Stimulated activated naive B cell treated with anti-CD40 and anti-IgM and Interleukin-4, amounts not matched to agents 10 μg/mL and 1 μg/mL and 100 μg/mL, for 72 hours (primary cell): ENCODE measurements at regions not wholly inside any gene's neighbourhood (a gene's known extent, or its start where the extent isn't known, plus 50 kb on each side); places are given as distances from the start of the nearest gene placed in this dataset.

Source experiments
- ATAC-seq, 2 donors: fragments of 150-1000 bp; cut with Tn5 transposase; replicated peaks; 2 replicates each; pipeline ENCODE4 v1.10.0; 2021; ENCODE audit warnings: moderate library complexity in 1 of 2
- DNase-seq: peaks from one replicate; pipeline ENCODE4 v3.0.0; 2021
- H3K27ac Mint-ChIP-seq: one replicate; pipeline ENCODE4 v1.8.0; 2022; ENCODE audit warnings: mild to moderate bottlenecking, mixed read lengths
- H3K27me3 Mint-ChIP-seq, 2 donors: one replicate each; pipeline ENCODE4 v1.8.0; 2022; ENCODE audit warnings: mixed read lengths in 2 of 2
- H3K36me3 Mint-ChIP-seq, 2 donors: one replicate each; pipeline ENCODE4 v1.8.0; 2022; ENCODE audit warnings: mixed read lengths in 2 of 2, mild to moderate bottlenecking in 1 of 2
- H3K4me1 Mint-ChIP-seq, 2 donors: one replicate each; pipeline ENCODE4 v1.8.0; 2022; ENCODE audit warnings: mixed read lengths in 2 of 2, mild to moderate bottlenecking in 1 of 2
- H3K4me3 Mint-ChIP-seq, 2 donors: one replicate each; pipeline ENCODE4 v1.8.0; 2022; ENCODE audit warnings: mild to moderate bottlenecking in 2 of 2, mixed read lengths in 2 of 2, moderate library complexity in 1 of 2
- H3K9me3 Mint-ChIP-seq, 2 donors: one replicate each; pipeline ENCODE4 v1.8.0; 2022; ENCODE audit warnings: mixed read lengths in 2 of 2, mild to moderate bottlenecking in 1 of 2

DNA sequence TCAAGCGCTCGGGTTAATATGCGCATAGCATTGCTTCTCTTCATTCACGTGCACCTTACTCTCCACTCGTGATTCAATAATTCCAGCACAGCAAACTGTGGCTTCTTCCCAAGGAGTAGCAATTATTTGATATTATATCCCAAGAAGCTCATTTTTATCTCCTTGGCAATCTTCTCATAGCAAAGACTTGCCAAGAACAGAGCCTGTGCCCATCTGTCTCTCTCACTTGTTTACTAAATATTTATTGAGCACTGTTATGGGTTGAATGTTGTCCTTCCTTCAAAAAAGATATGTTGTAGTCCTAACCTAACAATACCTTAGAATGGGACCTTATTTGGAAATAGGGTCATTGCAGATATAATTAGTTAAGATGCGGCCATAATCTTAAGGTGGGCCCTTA is 233.7 kb downstream of the TFCP2L1 start:
- peaks cover 4 to 17% of the 10 kb centered on the region in 2 donors for H3K27me3 Mint-ChIP-seq
- DNase-seq, result no peak
- H3K36me3 Mint-ChIP-seq, result no peaks in the 10 kb centered on the region
- peaks cover 7 to 9% of the 10 kb centered on the region in 2 donors for H3K9me3 Mint-ChIP-seq
- ATAC-seq, result no peak
- no peak overlapping the region for H3K27ac Mint-ChIP-seq
- no peaks in the 10 kb centered on the region for H3K4me1 Mint-ChIP-seq
- no peak overlapping the region for H3K4me3 Mint-ChIP-seq

DNA sequence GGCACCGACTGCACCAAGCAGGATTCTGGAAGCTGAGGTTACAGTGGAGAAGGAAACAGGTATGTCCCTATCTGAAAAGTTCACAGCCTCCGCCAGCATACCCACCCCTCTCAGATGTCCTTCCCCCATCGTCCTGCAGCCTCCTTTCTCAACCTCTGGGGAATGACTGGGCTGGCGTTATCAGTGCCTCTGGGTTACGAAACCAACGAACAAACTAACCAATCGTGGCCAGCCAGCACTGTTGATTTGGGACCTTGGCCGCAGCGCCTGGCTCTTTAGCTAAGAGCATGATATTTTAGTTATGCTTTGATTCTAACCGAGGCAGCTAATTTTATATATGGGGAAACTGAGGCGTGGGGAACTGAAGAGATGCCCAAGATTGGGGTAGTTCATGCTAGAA is 233.0 kb downstream of the TFCP2L1 start:
- H3K36me3 Mint-ChIP-seq, result no peaks in the 10 kb centered on the region
- no peak overlapping the region for H3K4me3 Mint-ChIP-seq
- H3K27ac Mint-ChIP-seq, result no peak overlapping the region
- no peaks in the 10 kb centered on the region for H3K4me1 Mint-ChIP-seq
- H3K27me3 Mint-ChIP-seq, result peaks cover 4 to 17% of the 10 kb centered on the region in 2 donors
- DNase-seq (no peak), ATAC-seq (no peak)
- peaks cover 7 to 9% of the 10 kb centered on the region in 2 donors for H3K9me3 Mint-ChIP-seq

DNA sequence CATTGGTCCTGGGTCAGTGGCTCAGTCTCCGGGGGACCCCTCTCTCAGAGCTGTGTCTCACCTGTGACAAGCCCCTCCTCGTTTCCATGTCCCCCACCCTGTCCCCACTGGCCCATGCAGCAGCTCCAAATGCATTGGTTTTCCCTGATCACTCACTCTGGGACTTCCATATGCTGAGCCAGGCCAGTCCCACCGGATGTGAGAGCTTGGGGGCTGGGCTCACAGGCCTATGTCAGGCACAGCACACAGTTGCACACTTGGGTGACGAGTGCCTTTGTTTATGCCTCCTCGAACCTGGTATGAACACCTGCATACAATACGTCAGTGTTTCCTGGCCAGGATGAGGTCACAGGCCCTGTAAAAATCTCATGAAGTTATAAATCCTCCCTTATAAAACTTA is 232.5 kb downstream of the TFCP2L1 start:
- H3K27ac Mint-ChIP-seq, result no peak overlapping the region
- H3K4me1 Mint-ChIP-seq, result no peaks in the 10 kb centered on the region
- H3K4me3 Mint-ChIP-seq, result no peak overlapping the region
- ATAC-seq, result no peak
- peaks cover 7 to 9% of the 10 kb centered on the region in 2 donors for H3K9me3 Mint-ChIP-seq
- H3K27me3 Mint-ChIP-seq, result peaks cover 4 to 17% of the 10 kb centered on the region in 2 donors
- H3K36me3 Mint-ChIP-seq, result no peaks in the 10 kb centered on the region
- DNase-seq, result no peak

DNA sequence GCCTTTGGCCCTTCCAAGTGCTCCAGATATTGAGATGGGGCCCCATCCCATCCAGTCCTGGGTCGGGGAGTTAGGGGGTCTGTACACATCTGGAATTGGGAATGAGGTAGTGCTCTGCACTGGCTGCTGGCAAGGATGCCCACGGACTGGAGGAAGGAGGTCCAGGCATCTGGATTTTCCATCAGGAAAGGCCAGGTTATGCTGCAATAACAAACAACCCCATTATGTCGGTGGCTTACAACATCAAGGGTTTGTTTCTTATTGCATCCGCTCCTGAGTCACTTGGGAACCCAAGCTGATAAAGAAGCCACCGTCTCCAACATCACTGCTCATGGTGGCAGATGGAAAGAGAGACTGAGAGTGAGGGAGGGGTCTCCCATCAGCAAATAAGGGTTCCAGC is 229.9 kb downstream of the TFCP2L1 start:
- H3K27me3 Mint-ChIP-seq, result peaks cover 4 to 12% of the 10 kb centered on the region in 2 donors
- peaks cover 7% of the 10 kb centered on the region in 2 donors for H3K9me3 Mint-ChIP-seq
- DNase-seq, result no peak
- ATAC-seq, result no peak
- H3K4me3 Mint-ChIP-seq, result no peak overlapping the region
- H3K27ac Mint-ChIP-seq, result no peak overlapping the region
- H3K4me1 Mint-ChIP-seq, result no peaks in the 10 kb centered on the region
- H3K36me3 Mint-ChIP-seq, result no peaks in the 10 kb centered on the region

DNA sequence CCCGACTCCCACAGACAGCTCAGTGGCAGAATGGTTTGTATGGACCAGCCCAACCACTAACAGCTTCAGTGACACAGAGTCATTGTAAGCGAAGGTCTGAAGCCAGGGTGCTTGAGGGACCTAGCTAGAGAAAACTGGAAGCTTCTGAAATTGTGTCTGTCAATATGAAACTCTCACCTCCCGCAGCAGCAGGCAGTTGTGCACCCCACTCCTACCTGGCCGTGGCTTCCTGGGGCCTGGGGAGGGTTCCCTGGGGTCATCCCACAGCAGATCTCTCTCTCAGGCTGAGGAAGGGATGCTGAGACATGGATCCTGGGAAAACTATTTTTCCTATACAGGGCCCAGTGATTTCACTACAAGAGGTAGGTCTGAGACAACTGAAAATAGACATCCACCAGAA is 229.5 kb downstream of the TFCP2L1 start:
- Mint-ChIP-seq H3K4me3 (no peak overlapping the region), H3K36me3 (no peaks in the 10 kb centered on the region), H3K27me3 (peaks cover 4 to 12% of the 10 kb centered on the region in 2 donors), H3K9me3 (peaks cover 7% of the 10 kb centered on the region in 2 donors), H3K4me1 (no peaks in the 10 kb centered on the region), H3K27ac (no peak overlapping the region)
- no peak for DNase-seq
- ATAC-seq, result no peak

DNA sequence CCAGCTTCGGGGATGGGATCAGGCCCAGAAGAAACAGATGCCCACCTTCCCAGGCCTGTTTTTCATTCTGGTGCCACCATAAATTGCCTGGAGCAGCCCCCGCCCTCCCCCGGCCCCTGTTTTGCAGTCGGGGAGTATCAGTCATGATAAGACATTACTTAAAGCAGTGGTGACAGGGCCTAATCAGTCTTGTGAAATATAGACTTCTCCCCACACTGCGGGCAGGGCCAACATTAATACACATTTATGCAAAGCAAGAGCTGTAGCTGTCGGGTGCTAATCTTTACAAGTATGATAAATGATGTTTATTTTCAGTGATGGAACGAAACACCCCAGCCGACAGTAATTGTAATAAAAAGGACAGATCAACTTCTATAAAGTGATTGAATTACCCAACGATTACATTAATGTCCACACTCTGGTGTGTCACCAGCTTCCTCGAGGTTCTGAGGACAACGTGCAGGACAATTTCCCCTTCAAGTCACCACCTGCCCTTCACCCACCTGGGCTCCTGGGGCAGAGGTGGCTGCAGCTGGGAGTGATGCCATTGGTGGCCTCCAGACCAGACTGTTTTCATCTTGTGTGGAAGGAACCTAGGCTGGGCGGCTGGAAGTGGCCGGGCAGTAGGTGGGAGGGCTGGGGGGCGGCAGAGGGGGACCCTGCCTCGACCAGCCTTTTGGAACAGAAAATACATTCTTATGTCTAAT is 226.0 kb downstream of the TFCP2L1 start:
- H3K27ac Mint-ChIP-seq, result no peak overlapping the region
- peaks cover 10 to 13% of the 10 kb centered on the region in 2 donors for H3K27me3 Mint-ChIP-seq
- H3K36me3 Mint-ChIP-seq, result no peaks in the 10 kb centered on the region
- no peak for DNase-seq
- no peak for ATAC-seq
- H3K4me1 Mint-ChIP-seq, result no peaks in the 10 kb centered on the region
- no peak overlapping the region for H3K4me3 Mint-ChIP-seq
- peaks cover 3 to 4% of the 10 kb centered on the region in 2 donors for H3K9me3 Mint-ChIP-seq

DNA sequence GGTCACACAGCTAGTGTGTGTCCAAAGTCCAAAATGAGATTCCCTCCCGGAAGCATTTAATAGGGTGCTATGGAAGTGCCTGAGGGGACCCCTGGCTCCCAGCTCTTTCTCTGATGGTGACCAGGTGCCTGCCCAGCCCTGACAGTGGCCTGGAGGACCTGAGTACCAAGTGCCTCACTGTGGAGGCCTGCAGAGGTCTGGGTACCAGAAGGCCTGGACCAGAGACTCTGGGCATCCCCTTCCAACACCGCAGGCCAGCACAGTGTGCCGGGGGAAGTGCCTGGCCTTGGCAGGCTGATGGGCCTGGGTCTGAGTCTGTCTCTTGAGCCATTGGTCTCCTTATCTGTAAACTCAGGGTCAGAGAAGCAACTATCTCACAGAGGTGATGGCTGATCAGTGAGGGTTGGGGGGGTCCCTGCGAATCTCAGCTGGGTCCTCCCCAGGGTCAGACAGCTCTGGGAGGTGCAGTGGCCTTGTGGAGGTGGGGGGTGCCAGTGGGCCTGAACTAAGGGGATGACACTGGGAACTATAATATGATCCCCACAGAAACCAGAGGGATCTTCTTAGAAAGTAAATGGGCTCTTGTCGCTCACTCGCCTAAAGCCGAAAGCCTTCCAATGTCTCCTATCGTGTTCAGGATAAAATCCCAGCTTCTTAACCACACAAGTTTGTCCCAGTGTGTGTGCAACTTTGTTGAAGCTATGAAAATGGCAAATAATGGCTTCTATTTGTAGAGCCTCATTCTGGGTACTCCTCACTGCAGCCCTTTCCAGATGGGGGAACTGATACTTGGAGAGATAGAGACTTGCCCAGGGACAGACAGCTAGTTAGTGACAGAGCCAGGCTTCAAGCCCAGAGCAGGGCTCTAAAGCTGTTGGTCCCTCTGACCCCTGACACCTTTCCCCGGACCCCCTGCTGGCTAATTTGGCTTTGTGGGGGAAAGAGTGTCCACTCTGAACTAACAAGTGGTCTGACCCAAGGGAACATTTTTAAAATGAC is 225.1 kb downstream of the TFCP2L1 start:
- Mint-ChIP-seq H3K9me3 (peaks cover 0 to 2% of the 10 kb centered on the region in 2 donors), H3K36me3 (no peaks in the 10 kb centered on the region), H3K4me3 (no peak overlapping the region), H3K27me3 (peaks cover 8 to 11% of the 10 kb centered on the region in 2 donors), H3K27ac (no peak overlapping the region), H3K4me1 (no peaks in the 10 kb centered on the region)
- no peak for DNase-seq
- no peak for ATAC-seq

DNA sequence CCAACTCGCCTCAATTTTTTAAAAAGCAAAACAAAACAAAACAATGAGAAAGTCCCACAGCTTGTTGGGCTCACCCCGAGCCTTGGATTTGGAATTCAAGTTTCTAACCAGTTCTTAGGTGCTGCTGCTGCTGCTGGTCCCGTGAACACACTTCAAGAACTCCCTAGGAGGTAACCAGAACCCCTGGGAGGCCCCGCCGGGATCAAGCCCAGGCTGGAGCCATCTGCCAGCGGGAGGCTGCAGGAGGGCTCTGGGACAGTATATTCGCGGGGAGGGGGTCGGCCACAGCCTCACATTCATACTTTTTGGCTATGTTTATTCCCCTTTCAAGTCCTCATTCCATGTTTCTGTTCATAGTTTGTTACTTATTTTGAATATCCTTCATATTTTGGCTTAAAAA is 223.4 kb downstream of the TFCP2L1 start:
- Mint-ChIP-seq H3K4me1 (no peaks in the 10 kb centered on the region), H3K27ac (no peak overlapping the region), H3K27me3 (peaks cover 8 to 18% of the 10 kb centered on the region in 2 donors), H3K4me3 (no peak overlapping the region), H3K36me3 (no peaks in the 10 kb centered on the region), H3K9me3 (no peaks in the 10 kb centered on the region)
- DNase-seq, result no peak
- ATAC-seq, result no peak

DNA sequence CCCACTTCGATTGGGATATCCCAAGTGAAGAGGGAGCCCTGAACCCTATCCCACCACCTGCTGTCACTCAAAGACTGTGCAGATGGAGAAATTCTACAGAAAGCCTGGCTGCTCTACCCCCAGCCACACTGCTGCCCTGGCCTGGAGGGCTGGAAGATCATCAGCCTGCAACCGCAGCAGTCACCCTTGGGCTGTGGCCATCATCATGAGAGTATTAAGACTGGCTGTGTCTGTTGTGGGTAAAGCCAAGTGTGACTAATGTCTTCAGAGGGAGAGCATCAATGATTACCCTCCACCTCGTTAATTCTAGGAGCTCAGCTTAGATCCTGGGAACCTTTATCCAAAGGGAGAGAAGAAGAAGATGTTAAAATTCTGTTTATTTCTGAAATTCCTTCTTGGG is 221.5 kb downstream of the TFCP2L1 start:
- H3K4me1 Mint-ChIP-seq, result no peaks in the 10 kb centered on the region
- no peaks in the 10 kb centered on the region for H3K9me3 Mint-ChIP-seq
- DNase-seq (no peak), ATAC-seq (no peak)
- H3K27ac Mint-ChIP-seq, result no peak overlapping the region
- H3K27me3 Mint-ChIP-seq, result peaks cover 8 to 18% of the 10 kb centered on the region in 2 donors
- no peak overlapping the region for H3K4me3 Mint-ChIP-seq
- H3K36me3 Mint-ChIP-seq, result no peaks in the 10 kb centered on the region

DNA sequence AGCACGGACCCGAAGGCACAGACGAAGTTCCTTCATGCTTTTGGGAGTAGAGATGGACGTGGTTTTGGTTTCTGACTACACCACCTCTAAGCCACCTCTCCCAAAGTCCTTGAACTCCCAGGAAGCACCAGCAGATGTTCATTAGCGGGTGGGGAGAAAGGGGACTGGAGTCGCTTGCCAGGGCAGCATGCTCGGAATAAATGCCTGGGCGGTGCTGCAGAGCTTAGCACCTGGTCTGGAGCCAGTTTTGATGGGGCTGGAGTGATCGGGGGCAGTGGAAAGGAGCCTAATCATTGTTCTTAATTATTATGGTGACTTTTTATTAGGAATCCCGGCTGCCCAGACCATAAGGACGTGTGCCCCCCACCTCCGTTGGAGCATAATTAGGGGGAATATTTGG is 220.8 kb downstream of the TFCP2L1 start:
- no peak overlapping the region for H3K4me3 Mint-ChIP-seq
- H3K36me3 Mint-ChIP-seq, result no peaks in the 10 kb centered on the region
- no peak overlapping the region for H3K27ac Mint-ChIP-seq
- peaks cover 8 to 18% of the 10 kb centered on the region in 2 donors for H3K27me3 Mint-ChIP-seq
- H3K9me3 Mint-ChIP-seq, result no peaks in the 10 kb centered on the region
- no peak for ATAC-seq
- H3K4me1 Mint-ChIP-seq, result no peaks in the 10 kb centered on the region
- DNase-seq, result no peak

DNA sequence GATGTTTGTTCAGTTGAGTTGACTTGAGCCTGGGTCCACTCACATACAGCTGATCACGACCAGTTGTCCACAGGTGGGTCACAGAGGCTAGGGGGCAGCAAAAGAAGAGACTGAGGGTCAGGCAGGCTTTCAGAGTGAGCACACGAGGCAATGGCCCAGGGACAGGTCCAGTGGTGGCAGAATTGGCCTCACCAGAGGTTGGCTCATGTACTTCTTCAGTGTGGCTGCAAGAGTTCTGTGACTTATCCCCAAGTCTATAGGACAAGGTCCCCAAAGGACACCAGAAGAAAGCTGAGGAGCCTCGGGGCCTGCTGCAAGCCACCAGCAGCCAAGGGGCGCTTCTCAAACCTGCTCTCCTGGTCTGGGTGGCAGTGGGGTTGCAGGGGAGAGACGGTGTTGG is 219.8 kb downstream of the TFCP2L1 start:
- Mint-ChIP-seq H3K36me3 (no peaks in the 10 kb centered on the region), H3K4me3 (no peak overlapping the region), H3K27me3 (peaks cover 8 to 18% of the 10 kb centered on the region in 2 donors), H3K4me1 (no peaks in the 10 kb centered on the region), H3K9me3 (no peaks in the 10 kb centered on the region), H3K27ac (no peak overlapping the region)
- ATAC-seq, result no peak
- DNase-seq, result no peak

DNA sequence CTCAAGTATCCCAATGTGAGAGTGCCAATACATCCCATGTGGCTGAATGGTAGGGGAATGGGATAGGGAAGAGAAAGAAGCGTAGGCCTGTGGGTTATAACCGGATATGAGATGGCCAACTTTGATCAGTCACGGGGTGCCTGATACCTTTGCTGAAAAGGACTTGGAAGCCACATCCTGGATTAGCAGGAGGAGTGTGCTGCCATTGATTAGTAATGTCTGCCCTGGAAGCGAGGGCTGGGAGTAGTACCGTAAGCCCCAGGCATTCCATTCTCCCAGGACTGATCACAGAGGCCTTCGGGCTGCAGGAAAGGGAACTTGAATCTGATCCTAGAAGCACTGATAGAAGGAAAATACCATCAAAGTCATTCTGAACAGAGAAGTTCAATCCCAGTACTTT is 218.5 kb downstream of the TFCP2L1 start:
- peaks cover 8 to 18% of the 10 kb centered on the region in 2 donors for H3K27me3 Mint-ChIP-seq
- no peak overlapping the region for H3K4me3 Mint-ChIP-seq
- no peaks in the 10 kb centered on the region for H3K4me1 Mint-ChIP-seq
- ATAC-seq, result no peak
- DNase-seq, result no peak
- no peak overlapping the region for H3K27ac Mint-ChIP-seq
- H3K36me3 Mint-ChIP-seq, result no peaks in the 10 kb centered on the region
- no peaks in the 10 kb centered on the region for H3K9me3 Mint-ChIP-seq

DNA sequence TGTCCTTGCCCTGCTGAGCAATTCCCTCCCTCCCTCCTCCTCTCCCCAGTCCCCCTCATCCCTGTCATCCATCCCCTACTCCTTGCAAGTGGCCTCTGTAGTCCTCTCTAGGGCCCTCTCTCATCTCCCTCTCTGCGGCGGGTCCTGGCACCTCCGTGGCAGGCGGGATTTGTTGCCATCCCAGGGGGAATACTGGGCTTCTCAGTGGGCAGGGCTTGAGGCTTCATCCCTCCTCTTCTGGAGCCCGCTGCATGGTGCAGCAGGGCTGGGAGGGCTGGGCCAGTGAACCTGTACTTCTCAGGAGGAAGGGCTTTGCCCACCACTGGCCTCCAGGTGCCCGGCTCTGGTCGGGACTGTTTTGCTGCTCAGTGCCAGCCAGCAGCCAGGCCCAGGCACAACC is 216.2 kb downstream of the TFCP2L1 start:
- H3K36me3 Mint-ChIP-seq, result no peaks in the 10 kb centered on the region
- DNase-seq, result no peak
- H3K9me3 Mint-ChIP-seq, result no peaks in the 10 kb centered on the region

DNA sequence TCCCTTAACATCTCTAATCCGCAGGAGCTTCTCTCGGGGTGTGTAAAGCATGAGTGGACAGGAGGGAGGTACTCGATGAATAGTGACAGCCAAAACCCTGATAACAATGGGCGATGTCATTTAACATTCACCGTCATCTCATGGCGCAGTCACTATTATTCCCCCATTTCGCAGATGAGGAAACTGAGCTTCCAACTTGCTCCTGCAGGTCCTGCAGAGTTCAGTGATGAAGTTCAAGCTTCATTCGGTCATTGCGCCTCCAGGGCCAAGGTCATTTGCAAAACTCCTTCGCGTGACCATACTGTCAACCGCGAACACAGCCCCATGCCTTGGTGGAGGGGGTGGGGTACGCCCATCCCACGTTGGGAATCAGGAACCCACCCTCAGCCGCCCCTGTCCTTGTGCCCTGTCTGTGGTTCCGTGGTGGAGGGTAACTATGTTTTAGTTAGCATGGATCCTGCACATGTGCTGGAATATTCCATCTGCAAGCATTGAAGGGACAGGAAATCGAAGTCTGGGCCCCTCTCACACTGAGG is 215.5 kb downstream of the TFCP2L1 start:
- ATAC-seq, result no peak

More for the DNA sequence above, 216.2 kb downstream of the TFCP2L1 start:
- Mint-ChIP-seq H3K27ac (no peak overlapping the region), H3K27me3 (peaks cover 0 to 9% of the 10 kb centered on the region in 2 donors), H3K4me3 (no peak overlapping the region), H3K4me1 (no peaks in the 10 kb centered on the region)
- no peak for ATAC-seq

More for the DNA sequence above, 215.5 kb downstream of the TFCP2L1 start:
- Mint-ChIP-seq H3K4me1 (no peaks in the 10 kb centered on the region), H3K27ac (no peak overlapping the region), H3K27me3 (peaks cover 4 to 13% of the 10 kb centered on the region in 2 donors), H3K9me3 (no peaks in the 10 kb centered on the region), H3K36me3 (no peaks in the 10 kb centered on the region), H3K4me3 (no peak overlapping the region)
- DNase-seq, result no peak
